ENCODE measurements at regions not wholly inside any gene's neighbourhood (a gene's known extent, or its start where the extent isn't known, plus 50 kb on each side); places are given as distances from the start of the nearest gene placed in this dataset.
"Not testable (repeated sequence)": the region's sequence is repeated elsewhere in the genome, so short reads cannot be mapped to it uniquely, and the experiment has no call there.

DNA sequence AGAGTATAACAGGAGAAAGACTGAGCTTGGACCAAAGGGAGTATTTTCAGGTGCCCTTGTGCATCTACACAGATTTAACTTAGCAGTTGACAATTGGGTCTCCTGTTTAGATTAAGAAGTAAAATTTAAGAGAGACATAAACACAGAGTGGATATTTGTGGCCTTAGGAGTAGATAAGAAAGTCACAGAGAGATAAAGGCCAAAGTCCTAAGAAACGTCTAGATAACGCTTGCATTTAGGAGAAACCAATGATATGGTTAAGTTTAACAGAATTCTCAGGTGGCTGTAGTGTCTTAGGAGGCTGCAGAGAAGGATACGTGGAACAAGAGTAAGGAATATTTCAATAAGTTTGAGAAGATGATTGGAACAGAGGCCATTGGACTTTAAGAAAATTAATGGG is 155.0 kb upstream of the DAB2 start:
- no peak for DNase-seq

DNA sequence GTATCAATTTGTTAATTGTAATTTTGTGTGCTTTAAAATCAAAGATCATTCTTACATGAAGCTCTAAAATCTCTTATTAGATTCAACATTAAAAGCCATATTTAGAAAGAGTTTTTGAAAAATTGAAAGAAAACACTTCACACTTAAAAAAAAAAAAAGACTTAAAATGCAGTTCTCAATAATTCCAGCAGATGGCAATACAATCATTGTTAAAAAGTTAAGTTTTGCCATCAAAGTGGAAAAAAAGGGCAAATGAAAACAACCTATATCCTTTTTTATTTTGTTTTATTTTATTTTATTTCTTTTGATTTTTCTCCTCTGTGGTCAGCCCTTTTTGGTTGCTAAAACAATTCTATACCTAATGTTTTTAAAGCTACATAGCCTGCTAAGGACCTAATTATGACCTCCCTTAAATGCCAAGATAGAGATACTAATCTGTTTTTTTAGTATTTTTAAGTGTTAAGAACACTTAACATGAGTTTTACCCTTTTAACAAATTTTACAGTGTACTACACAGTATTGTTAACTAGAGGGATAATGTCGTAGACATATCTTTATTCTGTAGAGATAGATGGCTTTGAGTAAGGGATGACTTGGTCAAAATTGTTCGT is 154.2 kb upstream of the DAB2 start:
- no peak for DNase-seq

DNA sequence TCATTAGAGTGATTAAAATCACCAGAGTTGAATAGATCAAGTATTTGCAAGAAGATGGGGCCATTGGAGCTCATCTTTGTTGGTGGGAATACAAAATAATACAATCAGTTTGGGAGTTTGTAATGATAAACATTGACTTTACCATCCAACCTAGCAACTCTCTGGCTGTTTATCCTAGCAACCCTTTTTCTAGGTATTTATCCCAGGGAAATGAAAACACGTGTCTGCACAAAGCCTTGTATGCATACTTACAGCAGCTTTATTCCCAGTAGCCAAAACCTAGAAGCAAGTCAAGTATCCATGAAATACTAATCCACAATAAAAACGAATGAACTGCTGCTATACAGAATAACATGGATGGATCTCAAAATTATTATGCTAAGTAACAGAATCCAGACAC is 152.7 kb upstream of the DAB2 start:
- DNase-seq, result no peak

DNA sequence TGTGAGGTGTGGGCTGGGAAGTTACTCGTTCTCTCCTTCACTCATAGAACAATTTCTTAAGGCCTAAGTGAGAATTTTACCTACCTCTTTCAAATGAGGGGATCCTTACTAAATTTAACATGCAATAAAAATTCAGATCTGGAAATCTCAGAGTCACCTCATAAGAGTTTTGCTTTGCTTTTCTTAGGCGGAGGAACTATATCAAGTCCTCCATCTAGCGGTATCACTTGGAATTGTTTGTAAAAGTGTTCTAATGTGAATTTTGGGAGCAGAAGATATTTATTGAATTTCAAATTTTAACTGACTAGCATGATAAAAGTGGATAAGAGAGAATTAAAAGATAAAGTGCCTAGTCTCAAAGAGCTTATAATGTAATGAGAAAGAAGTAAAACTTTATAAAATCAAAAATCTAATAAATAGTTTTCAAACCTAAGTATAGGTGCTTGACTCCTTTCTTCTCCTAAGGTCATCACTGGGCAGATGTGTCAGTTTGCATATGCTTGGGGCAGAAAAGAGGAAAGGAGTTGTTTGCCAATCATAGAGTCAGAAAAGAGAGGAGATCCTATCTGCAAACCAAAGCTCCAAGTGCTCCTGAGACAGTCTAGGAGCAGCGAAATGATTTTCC is 145.7 kb upstream of the DAB2 start:
- no peak for DNase-seq

DNA sequence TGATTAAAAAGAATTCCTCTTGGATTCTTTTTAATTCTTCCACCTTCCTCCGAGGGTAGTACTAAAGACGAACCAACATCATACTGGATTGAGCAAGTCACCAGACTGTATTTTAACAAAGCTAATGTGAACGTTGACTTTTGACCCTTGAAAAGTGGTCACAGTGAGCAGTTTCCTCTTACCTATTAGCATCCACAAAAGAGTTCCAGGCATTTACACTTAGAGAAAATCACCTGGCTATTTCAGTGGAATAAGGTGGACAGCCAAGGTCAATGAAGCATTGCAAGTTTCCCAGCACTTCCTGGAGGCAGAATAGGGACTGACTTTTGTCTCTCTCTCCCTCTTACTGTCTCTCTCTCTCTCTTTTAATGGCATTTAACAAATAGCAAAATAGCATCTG is 145.1 kb upstream of the DAB2 start:
- no peak for DNase-seq

DNA sequence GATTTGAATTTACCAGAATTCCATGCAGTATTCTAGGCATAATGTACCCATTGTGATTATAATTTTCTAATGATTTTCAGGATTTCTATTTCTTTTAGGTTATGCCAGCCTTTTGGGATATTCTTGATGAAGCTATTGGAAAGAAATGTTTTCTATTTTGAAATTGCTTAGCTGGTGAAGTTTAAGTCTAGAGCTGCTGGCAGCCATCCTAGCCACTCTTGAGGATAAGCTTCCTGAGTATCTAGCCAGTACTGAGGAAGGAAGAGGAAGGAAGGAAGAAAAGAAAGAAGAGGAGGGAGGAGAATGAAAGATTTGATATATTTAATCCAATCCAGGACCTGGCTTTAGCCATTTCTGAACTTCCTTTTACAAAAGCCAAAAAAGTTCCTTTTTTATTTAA is 142.1 kb upstream of the DAB2 start:
- no peak for DNase-seq

DNA sequence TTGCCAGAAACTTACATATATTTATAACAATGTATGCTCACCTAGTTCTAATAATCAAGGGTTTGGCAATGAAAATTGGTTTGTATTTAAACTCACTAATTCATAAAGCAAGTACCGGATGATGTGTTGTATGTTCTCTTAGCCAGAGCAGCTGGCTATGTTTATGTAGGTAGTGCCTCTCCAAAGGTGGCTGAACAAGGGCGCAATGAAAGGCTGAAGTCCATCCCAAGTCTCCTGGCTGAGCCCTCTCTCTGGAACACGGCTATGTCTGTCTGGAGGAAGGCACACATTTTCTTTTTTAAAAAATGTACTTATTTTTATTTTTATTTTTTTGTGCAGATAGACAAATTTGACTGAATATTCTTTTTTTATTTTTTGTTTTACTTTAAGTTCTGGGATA is 141.2 kb upstream of the DAB2 start:
- DNase-seq, result no peak

DNA sequence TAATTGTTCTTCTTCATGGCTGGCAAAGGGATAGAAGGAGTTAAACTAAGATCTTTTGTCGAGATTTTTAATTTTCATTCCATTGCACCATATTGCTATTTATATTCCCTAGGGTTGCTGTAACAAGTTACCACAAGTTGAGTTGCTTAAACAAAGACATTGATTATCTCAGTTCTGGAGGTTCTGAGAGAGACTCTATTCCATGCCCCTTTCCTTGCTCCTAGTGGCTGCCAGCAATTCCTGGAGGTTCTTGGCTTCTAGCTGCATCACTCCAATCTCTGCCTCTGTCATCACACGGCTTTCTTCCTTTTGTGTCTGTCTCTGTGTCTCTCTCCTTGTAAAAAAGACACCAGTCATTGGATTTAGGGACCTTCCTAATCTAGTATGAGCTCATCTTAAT is 136.6 kb upstream of the DAB2 start:
- DNase-seq, result no peak

DNA sequence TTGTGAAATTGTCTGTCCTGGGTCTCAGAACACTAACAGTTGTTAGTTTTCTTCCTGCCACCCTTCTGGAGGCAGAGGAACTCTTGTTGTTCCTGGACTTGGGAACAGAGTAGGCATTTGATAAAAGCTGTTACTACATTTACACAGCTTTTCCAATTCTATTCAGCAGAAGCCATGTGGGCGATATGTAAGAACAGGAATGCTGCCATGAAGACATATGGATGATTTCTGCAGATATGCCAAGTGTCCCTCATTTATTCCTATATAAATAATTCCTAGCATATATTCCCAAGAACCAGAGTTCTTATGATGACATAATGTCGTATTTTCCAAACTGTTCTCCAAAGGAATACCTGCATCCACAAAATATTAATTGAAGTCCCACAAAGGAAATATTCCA is 135.9 kb upstream of the DAB2 start:
- no peak for DNase-seq

DNA sequence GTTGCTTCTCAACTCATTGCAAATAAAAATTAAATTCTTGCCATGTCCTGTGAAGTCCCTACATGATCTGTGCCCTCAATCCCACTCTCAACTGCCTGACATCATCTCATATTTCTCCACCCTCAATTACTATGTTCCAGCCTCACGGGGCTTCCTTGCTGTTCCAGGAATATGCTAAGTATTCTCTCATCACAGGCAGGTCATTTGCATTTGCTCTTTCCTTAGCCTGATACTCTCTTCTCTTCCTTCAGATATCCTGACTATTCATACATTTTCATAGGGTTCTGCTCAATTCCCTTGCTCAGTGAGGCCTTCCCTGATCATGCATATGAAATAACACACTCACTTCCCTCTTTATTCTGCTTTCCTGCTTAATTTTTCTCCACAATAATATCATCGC is 135.1 kb upstream of the DAB2 start:
- no peak for DNase-seq

DNA sequence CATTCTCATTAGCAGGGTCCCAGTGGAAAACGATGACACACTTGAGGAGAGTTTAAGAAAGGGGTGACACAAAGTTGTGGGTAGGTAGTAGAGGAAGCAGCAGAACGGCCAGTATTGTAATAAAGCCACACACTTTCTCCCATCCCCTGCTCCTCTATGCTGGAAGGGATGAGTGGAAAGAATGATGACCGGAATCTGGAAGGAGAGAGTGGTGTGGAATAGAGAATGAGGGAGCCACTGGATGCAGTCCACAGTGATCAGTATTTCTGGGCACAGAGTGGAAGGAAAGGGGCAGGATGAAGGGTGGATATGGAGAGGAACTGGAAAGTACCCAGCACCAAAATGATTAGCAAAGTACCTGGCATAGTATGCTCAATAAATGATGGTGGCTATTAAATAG is 133.8 kb upstream of the DAB2 start:
- DNase-seq, result no peak

DNA sequence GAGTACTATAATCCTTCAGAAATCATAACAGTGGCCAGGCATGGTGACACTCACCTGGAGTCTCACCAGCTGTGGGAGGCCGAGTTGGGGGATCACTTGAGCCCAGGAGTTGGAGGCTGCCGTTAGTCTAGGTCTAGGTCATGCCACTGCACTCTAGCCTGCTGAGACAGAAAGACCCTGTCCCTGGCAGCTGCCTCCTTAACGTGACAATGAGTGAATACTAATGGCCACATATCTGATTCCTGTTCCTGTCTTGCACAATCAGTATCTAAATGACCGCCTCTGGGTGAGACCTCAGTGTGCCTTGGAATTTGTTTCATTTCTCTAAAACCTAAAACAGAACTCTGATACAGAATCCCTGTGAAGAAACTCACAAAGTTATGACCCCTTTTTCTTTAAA is 131.0 kb upstream of the DAB2 start:
- no peak for DNase-seq

DNA sequence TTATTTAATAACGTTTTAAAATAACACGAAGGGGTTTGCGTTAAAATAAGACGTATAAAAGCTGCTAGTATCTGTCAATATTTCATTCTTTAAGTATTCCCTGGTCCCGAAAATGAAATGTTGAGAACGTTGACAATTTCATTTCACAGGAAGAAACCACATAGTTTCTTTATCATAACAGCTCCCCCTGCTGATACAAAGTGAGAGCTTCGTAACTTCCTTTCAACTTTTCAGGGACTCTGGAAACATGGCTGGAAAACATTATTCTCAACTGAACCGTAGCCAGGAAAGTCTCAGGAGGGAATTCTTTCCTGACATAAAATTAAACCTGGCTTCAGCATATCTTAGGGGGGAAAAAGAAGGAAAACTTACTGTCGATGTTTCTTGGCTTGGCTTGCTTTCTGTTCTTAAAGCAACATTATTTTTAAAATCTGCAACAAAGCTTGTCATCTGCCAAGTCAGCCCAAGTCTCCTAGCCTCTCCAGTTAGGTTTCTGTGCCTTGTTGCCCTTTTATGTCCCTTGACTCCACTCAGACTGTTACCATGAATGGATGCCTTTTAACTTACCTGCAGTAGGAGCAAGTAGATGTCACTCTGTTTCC is 122.9 kb upstream of the DAB2 start:
- DNase-seq, result peak; percentile 53

DNA sequence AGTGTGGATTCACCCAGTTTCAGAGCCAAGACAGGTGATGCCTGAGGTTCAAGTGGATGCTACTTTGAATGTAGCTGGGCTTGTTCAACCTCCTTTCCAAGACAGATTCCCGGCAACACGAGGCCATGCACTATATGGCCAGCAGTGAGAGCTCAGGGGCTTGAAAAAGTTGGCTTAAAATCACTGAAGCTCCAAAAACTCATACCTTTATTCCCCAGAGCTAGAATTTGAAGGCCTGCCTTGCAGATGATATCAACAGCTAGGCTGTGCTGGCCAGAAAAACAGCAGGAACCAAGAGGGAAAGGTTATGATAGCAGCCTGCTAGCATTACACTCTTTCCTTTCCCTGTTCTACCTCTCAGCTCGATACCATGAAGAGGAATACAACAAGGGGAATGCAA is 120.2 kb upstream of the DAB2 start:
- no peak for DNase-seq

DNA sequence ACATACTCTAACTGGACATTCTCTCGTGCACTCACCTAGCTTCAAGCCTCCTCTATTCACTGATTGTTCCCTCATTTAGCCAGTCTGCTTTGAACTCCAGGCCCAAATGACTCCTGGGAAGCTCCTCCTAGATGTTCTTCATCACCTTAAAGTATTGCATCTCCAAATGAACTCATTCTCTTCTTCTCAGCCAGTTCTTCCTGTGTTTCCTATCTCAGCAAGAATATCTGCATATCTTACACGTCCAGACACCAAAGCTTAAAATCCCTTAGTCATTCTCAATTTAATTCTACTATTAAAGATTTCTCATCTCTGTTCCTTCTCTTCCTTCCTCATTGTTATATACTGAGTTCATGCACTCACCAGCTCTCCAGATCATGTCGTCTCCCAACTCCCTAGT is 118.6 kb upstream of the DAB2 start:
- no peak for DNase-seq

DNA sequence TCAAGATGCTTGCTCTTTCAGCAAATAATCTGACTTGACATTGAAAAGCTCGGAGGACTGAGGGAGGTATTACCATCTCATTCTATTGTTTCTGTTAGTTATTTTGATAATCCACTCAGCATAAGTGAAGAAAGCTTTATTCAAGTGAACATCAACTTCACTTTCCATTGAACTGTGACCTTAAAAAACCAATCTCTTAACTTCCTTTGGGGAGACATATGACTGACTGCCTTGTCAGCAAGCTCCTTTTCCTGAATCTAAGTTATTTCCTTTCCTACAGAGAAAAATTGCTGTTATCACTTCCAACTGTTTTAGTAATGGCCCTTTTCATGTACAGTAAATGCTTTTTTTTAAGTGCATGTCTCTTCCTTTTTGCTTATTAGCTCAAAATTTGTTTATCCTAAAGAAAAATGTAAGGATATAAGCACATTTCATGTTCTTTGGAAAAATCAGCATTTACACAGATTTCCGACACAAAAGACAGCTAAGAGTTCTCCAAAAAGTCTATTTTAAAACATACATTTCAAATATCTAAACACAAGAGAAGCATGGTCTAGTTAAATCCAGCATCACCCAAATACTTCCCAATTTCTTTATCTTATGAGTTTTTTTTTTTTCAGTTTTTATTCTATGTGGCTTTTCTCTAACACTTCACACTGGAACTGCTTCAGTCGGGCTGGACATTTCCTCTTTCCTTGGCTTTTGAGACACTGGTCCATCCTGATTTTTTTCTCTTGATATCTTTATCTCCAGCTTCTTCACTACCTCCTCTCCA is 117.9 kb upstream of the DAB2 start:
- no peak for DNase-seq

DNA sequence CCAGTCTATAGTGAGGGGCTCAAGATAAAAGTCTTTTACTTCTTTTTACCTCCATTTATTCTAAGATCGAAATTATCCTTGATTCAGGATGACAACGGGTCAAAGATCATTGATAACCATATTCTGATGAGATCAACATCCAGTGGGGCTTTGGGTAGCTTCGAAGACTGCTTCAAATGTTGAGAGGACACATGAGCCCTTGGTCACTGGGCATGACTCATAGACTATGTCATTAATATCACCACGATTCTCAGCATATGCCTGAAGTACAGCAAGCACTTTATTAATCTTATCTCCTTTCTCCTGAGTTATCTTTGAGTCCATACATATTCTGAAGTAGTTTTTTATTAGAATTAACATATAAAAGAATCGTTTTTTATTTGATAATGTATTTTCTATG is 117.1 kb upstream of the DAB2 start:
- DNase-seq, result no peak

DNA sequence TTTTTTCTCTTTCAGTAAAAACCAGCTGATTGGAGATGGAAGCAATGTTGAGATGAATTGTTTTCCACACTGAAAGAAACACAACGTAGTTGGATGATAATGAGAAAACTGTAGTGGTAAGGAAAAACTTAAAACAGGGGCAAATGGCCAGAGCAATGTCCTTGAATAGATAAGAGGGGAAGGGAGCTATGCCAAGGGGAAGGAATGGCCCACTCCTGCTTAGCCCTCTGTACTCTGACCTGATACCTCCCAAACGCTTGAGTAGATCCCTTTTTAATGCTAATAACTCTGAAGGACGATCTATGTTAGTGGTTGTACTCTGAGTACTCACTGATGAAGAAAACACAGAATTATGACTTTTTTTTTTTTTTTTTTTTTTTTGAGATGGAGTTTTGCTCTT is 114.7 kb upstream of the DAB2 start:
- no peak for DNase-seq

DNA sequence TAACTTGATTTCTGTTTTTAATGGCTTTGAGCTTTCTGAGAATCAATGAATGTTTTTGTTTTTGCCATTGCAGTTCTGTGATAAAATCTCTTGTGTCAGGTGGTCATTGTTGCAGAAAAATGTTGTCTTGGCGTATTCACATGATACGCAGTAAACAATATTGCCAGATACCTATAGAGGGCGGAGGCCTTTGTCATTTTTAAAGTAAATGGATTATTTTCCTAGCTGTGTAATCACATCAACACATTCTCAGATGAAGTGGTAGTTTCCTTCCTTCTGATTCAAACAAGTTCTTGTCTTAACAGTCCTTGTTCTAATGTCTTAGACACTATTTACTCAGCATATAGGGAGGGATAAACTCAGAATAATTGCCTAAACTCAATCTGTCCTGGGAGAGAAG is 109.9 kb upstream of the DAB2 start:
- no peak for DNase-seq

DNA sequence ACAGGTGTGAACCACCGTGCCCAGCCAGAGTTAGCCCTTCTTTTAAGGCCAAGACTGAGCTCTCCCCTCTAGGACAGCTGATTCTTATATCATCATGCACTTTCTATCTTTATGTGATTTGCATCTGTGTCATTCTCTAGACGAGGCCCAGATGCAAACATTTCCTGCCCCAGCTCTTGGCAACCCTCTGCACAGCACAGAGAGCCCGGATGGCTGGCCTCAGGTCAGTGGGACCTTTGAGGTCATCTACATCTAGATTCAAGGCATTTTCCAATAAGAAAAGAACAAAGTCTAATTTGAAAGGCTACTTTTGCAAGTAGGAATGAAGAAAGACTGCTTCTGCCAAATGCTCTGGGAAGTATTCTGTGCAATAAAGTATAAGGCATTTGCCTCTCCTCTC is 109.0 kb upstream of the DAB2 start:
- DNase-seq, result no peak

DNA sequence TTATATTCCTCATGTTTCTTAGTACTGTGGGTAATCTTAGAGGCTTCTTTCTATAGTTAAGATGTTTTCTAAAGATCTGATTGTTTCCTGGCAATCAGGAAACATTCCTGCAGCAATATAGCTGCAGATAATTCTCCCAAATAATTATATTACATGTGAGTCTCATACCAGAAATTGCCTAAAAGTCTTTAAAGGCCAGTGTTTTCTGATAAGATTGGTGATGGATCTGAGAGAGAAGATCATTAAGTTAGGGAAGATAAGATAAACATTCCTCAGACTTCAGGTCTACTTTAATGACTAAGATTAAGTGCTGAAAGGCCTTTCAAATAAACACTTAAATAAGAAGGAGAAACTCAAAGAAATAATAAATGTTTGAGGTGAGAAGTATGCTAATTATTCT is 107.7 kb upstream of the DAB2 start:
- no peak for DNase-seq

DNA sequence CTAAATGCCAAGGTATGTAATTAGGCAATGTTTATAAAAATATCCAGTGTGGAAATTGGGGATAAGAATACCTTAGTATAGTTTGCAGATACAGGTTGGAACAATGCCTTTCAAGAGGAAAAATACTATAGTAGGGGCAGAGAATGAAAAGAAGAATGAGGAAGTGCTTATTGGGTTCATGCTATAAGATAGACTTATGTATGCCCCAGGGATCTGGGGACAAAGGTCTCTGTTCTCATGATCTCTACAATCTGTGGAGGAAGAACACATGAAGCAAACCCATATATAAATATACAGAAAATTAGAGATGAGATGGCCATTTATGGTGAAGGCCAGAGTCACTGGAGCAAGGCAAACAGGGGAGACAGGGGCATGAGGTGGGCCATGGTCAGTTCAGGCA is 106.5 kb upstream of the DAB2 start:
- no peak for DNase-seq

DNA sequence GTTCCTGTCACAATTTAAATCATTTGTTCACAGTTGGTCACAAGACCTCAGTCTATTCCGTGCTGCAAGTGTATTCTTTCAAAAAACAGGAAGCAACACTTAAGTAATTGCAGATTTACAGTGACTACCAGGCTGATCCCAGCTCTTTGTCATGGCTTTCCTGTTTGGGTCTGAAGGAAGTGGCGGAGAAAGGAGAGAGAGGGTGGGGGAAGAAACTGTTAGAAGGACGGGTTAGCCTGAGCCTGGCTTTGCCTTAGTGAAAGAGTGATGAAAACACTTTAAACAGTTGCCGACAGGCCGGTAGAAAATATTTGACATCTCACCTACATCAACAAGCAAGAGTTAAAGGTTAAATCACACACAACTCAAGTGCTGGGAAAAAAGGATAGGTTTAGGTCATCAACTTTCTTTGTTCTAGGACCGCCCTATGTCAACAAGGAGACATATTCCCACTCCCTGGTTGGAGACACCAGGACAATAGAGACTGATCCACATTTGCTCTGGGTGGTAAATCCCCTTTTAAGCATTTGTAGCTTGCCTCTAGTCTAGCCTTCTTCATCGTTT is 102.2 kb upstream of the DAB2 start:
- no peak for DNase-seq

DNA sequence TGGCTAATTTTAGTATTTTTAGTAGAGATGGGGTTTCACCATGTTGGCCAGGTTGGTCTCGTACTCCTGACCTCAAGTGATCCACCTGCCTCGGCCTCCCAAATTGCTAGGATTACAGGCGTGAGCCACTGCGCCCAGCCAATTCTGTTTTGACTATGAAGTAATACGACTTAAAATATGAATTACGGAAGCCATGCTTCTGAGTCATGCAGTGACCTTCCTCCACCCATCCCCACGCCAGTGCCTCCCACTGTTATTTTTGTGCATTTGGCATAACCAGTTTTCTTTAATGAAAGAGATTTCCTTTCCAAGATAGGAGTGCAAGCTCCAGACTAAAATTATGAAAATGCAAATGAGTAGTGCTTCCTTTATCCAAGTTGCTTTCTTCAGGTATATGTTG is 101.0 kb upstream of the DAB2 start:
- not testable (repeated sequence) for DNase-seq

Measured in NCI-H226 (cell line).